ENCODE measurements at regions not wholly inside any gene's neighbourhood (a gene's known extent, or its start where the extent isn't known, plus 50 kb on each side); places are given as distances from the start of the nearest gene placed in this dataset.
"Not testable (repeated sequence)": the region's sequence is repeated elsewhere in the genome, so short reads cannot be mapped to it uniquely, and the experiment has no call there.

DNA sequence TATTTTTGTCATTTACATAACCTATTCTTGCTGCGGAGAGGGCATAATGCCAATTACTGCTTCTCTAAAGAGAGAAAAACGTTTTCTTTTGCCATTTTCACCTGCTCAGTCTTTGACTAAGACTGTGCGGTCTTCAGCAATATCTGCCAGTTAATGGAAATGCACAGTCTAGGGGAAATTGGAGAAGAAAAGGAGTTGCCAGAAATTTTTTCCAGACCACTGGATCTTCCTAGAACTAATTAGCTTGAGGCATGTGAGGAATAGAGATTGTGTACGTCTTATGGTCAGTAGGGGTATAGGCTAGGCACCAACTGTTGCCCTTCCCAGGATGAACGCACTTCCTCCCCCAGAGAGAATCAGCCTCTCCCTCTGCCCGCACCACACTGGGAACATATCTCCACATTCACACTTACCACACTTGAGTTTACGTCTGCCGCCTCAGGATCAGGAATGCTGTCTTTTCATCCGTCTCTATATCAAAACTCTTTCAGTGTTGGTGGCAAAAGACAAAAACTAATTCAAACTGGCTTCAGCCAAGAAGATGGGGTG, 67.9 kb upstream of the E2F3 start:
- POLR2A ChIA-PET = interaction anchor here (0.5 kb wide), 1 partner anchor 29 kb away, joined by 3 read pairs; no protein-coding TSS in a partner anchor
- Mint-ChIP-seq H3K27me3 (peaks cover under 1% of the 10 kb centered on the region), H3K36me3 (ENCODE audit: low read depth) (peaks cover 28% of the 10 kb centered on the region), H3K27ac (no peak overlapping the region), H3K4me1 (peaks cover 39% of the 10 kb centered on the region), H3K4me3 (no peak overlapping the region), H3K9me3 (peaks cover 25% of the 10 kb centered on the region)
- CTCF ChIA-PET = interaction anchor here (1.0 to 4.2 kb wide), 3 partner anchors 13 to 71 kb away, joined by 3 to 21 read pairs (median 4); no protein-coding TSS in a partner anchor
- no peak for DNase-seq

DNA sequence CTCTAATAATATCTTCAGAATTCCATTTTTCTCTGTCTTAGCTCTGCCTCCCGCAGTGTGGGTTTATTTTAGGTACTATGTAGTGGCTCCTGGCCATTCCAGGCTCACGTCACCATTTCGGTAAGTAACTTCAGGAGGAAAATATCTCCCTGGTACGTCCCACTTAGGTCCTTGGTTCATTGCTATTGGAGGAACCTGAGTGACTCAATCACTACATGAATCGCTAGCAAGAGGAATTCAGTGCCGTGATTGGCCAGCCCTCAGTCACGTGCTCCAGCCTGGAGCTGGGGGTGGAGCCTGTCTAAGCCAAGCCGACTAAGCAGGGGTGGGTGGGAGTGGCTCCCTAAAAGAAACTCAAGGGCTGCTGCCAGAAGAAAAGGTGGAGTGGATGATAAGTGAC, 67.3 kb upstream of the E2F3 start:
- DNase-seq = no peak
- H3K4me3 Mint-ChIP-seq = no peak overlapping the region
- peaks cover 29% of the 10 kb centered on the region for H3K9me3 Mint-ChIP-seq
- peaks cover 39% of the 10 kb centered on the region for H3K4me1 Mint-ChIP-seq
- ChIA-PET CTCF (interaction anchor here (0.7 to 4.2 kb wide), 7 partner anchors 8 to 71 kb away, joined by 3 to 21 read pairs (median 3); no protein-coding TSS in a partner anchor), POLR2A (interaction anchor here (0.5 to 2.1 kb wide), 2 partner anchors 14 to 29 kb away, joined by 3 to 7 read pairs; no protein-coding TSS in a partner anchor)
- H3K27me3 Mint-ChIP-seq = no peaks in the 10 kb centered on the region
- H3K27ac Mint-ChIP-seq = no peak overlapping the region
- H3K36me3 Mint-ChIP-seq (ENCODE audit: low read depth) = peaks cover 31% of the 10 kb centered on the region

DNA sequence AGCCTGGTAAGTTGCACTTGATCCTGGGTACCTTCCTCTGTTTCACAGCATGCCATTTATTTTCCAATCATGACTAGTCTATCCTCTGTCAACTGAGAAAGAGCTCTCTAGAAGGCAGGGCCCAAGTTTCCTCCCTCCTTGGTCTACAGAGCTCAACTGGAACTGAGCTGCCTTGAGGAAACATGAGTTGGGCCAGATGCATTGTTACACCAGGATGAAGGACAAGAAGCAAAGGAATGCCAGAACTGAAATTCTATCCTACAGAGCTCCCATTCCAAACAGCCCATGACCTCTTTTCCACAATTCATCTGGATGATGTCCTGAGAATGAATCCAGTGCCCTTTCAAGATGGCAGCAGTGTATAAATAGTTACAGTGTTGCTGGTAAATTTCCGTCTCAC, 66.7 kb upstream of the E2F3 start:
- H3K4me1 Mint-ChIP-seq = peaks cover 42% of the 10 kb centered on the region
- POLR2A ChIA-PET = interaction anchor here (2.1 kb wide), 1 partner anchor 15 kb away, joined by 7 read pairs; no protein-coding TSS in a partner anchor

DNA sequence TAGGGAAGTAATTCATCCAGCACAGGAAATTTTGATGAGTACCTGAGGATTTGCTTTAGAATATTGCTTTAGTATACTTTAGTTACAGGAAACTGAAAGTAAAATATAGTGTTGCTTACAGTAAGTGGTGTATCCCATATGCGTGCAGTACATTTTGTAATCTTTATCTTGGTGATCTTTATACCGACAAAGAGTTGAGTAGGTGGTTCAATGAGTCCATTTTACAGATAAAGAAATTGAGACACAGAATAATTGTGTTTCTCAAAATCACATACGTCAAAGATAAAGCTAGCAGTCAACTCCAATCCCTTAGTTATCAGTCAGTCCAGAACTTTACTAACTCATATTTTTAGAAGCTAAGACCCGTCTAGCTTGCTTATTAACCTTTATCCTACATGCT, 65.8 kb upstream of the E2F3 start:
- POLR2A ChIA-PET = interaction anchor here (0.6 to 2.1 kb wide), 3 partner anchors 16 to 57 kb away, joined by 3 to 7 read pairs (median 3); no protein-coding TSS in a partner anchor
- H3K4me3 Mint-ChIP-seq = peak overlapping the region; percentile 64
- peaks cover 37% of the 10 kb centered on the region for H3K9me3 Mint-ChIP-seq

More for the DNA sequence above, 66.7 kb upstream of the E2F3 start:
- H3K36me3 Mint-ChIP-seq (ENCODE audit: low read depth) = peaks cover 31% of the 10 kb centered on the region
- CTCF ChIA-PET = interaction anchor here (0.7 to 2.2 kb wide), 7 partner anchors 8 to 70 kb away, joined by 3 to 11 read pairs (median 3); no protein-coding TSS in a partner anchor
- no peaks in the 10 kb centered on the region for H3K27me3 Mint-ChIP-seq
- peaks cover 32% of the 10 kb centered on the region for H3K9me3 Mint-ChIP-seq
- peak overlapping the region; percentile 95 for H3K27ac Mint-ChIP-seq
- DNase-seq = no peak
- no peak overlapping the region for H3K4me3 Mint-ChIP-seq

DNA sequence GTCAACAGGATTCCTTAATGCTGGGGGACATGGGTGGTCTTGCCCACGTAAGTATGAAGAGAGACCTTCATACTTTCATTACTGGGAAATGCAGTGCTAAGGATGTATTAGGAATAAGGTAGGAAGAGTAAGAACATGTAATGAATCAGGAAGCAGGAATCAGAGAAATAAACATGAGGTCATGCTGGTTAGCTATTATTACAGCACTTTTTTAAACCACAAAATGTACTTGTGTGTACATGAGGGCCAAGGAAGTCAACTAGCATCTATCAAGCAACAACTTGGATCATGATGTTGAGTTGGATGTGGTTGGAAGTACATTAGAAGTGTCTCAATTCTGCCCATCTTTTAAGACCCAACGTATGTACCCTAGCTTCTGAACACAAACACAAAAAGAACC, 63.5 kb upstream of the E2F3 start:
- no peak for DNase-seq
- Mint-ChIP-seq H3K4me1 (peaks cover 43% of the 10 kb centered on the region), H3K27ac (no peak overlapping the region), H3K27me3 (no peaks in the 10 kb centered on the region), H3K4me3 (no peak overlapping the region), H3K9me3 (peaks cover 37% of the 10 kb centered on the region), H3K36me3 (ENCODE audit: low read depth) (peaks cover 28% of the 10 kb centered on the region)
- ChIA-PET CTCF (interaction anchor here (1.2 to 2.7 kb wide), 3 partner anchors 11 to 27 kb away, joined by 3 to 15 read pairs (median 4); no protein-coding TSS in a partner anchor), POLR2A (interaction anchor here (0.5 to 0.9 kb wide), 2 partner anchors 19 to 33 kb away, joined by 4 to 5 read pairs; no protein-coding TSS in a partner anchor)

More for the DNA sequence above, 65.8 kb upstream of the E2F3 start:
- peak overlapping the region; percentile 95 for H3K27ac Mint-ChIP-seq
- H3K27me3 Mint-ChIP-seq = no peaks in the 10 kb centered on the region
- no peak for DNase-seq
- H3K4me1 Mint-ChIP-seq = peaks cover 43% of the 10 kb centered on the region
- CTCF ChIA-PET = interaction anchor here (0.8 to 2.7 kb wide), 5 partner anchors 9 to 69 kb away, joined by 3 to 15 read pairs (median 6); no protein-coding TSS in a partner anchor
- H3K36me3 Mint-ChIP-seq (ENCODE audit: low read depth) = peaks cover 31% of the 10 kb centered on the region

DNA sequence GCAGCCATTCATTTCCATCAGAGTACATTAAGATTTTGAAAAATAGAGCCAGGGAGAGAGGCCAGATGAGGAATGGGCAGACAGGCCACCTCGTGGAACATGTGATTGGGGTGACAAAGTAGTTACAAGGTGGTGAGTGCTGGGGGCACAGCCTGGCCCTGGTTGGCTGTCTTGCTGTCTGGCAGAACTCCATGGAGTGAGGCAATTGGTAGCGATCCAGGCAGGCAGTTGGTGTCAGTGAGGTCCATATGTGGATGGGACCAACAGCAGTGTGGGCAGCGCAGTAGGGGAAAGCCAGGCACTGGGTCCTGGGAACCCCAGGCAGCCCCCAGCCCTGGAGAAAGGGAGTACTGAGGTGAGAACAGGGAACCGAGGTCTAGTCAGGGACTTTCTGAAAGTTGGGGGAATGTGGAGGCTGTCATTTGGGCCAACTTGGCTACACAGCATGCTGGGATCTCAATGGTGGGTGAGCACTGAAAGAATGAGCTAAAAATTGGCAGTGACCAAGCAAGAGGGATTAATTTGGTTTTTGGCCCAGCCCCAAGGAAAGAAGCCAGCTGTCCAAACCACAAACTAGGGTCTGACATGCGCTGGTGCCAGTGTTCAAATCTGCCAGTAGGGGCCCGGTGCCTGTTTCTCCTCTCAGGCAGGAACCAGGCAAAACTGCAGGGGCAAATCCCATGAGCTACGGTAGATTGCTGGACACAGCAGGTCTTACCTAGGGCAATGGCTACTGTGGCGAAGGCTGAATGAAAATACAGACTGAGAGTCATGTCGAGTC, 61.4 kb upstream of the E2F3 start:
- POLR2A ChIA-PET = interaction anchor here (0.6 kb wide), 1 partner anchor 21 kb away, joined by 3 read pairs; no protein-coding TSS in a partner anchor
- peaks cover 27% of the 10 kb centered on the region for H3K9me3 Mint-ChIP-seq

DNA sequence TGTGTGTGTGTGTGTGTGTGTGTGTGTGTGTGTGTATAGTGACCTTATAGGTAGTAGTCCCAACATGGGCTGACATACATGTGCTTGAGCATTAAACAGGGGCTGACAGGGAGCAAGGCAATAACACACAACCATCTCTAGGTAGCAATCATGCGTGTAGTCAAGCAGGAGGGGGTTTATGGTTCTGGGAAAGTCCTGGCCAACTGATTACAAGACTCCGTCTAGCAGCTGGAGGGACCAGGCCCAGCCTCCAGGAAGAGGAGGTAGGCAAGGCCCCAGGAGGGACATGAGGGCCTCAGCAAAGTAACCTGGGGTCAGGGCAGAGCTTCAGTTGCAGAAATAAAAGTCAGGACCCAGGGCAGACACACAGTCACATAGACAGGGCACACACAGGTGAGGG, 60.6 kb upstream of the E2F3 start:
- H3K4me3 Mint-ChIP-seq = no peak overlapping the region
- H3K36me3 Mint-ChIP-seq (ENCODE audit: low read depth) = peaks cover 17% of the 10 kb centered on the region
- ChIA-PET CTCF (interaction anchor here (1.5 to 1.8 kb wide), 2 partner anchors 10 to 22 kb away, joined by 7 read pairs; no protein-coding TSS in a partner anchor), POLR2A (no interaction called here)
- no peak for DNase-seq
- peaks cover 47% of the 10 kb centered on the region for H3K4me1 Mint-ChIP-seq
- H3K27ac Mint-ChIP-seq = no peak overlapping the region
- H3K27me3 Mint-ChIP-seq = no peaks in the 10 kb centered on the region
- H3K9me3 Mint-ChIP-seq = peaks cover 24% of the 10 kb centered on the region

More for the DNA sequence above, 61.4 kb upstream of the E2F3 start:
- Mint-ChIP-seq H3K27ac (peak overlapping the region; percentile 10), H3K27me3 (no peaks in the 10 kb centered on the region), H3K36me3 (ENCODE audit: low read depth) (peaks cover 16% of the 10 kb centered on the region), H3K4me3 (no peak overlapping the region), H3K4me1 (peaks cover 52% of the 10 kb centered on the region)
- CTCF ChIA-PET = interaction anchor here (1.8 kb wide), 1 partner anchor 21 kb away, joined by 7 read pairs; no protein-coding TSS in a partner anchor
- no peak for DNase-seq

DNA sequence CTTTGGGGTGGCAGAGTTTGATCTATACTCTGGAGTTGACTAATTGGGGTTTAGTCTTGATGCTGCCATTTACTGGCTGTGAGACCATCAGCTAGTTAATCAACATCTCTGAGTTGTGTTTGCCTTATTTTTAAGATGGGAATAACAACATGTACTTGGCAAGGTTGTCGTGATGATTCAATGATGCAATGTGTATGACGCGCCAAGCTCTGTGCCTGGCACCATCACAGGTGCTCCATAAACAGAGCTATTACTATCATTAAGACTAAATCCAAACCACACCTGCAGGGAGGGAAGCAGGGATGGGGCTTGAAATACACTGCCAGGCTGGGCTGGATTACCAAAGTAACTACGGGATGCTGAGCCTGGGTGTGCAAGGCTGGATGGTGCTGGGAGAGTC, 60.1 kb upstream of the E2F3 start:
- Mint-ChIP-seq H3K36me3 (ENCODE audit: low read depth) (peaks cover 18% of the 10 kb centered on the region), H3K27ac (no peak overlapping the region), H3K9me3 (peaks cover 24% of the 10 kb centered on the region), H3K4me3 (no peak overlapping the region), H3K27me3 (no peaks in the 10 kb centered on the region), H3K4me1 (peaks cover 47% of the 10 kb centered on the region)
- ChIA-PET CTCF (interaction anchor here (1.5 to 1.8 kb wide), 2 partner anchors 9 to 22 kb away, joined by 7 read pairs; no protein-coding TSS in a partner anchor), POLR2A (no interaction called here)
- no peak for DNase-seq

DNA sequence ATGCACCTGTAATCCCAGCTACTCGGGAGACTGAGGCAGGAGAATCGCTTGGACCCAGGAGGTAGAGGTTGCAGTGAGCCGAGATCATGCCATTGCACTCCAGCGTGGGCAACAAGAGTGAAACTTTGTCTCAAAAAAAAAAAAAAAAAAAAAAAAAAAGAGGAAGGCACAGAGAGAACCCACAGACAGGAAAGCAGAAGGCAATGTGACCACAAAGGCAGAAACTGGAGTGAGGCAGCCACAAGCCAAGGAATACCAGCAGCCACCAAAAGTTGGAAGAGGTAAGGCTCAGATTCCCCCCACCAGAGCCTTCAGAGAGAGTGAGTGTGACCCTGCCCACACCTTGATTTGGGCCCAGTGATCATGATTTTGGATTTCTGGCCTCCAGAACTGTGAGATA, 54.7 kb upstream of the E2F3 start:
- H3K4me1 Mint-ChIP-seq = peaks cover 45% of the 10 kb centered on the region
- H3K36me3 Mint-ChIP-seq (ENCODE audit: low read depth); CTCF ChIA-PET: not testable (repeated sequence)

DNA sequence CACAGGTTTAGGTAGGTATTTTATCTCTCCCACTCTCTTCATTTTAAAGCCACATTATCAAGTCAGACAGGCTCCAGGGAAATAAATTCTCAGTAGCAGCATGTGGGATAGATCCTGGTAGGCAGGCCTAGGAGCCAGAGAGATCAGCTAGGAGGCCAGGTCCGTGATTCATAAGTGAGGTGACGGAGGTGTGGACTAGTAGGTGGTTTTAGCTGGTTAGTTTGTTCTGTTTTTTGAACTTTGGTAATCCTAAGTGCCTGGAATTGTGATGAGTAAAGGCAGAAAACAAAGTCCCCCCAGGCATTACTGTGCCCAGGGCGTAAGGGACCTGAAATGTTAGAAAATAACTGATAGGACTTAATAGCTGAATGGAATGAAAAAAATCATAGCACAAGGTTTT, 53.6 kb upstream of the E2F3 start:
- ChIA-PET POLR2A (no interaction called here), CTCF (interaction anchor here (1.3 to 3.2 kb wide), 3 partner anchors 9 to 20 kb away, joined by 4 to 15 read pairs (median 4); no protein-coding TSS in a partner anchor)
- Mint-ChIP-seq H3K36me3 (ENCODE audit: low read depth) (peaks cover 17% of the 10 kb centered on the region), H3K9me3 (peaks cover 12% of the 10 kb centered on the region), H3K4me1 (peaks cover 38% of the 10 kb centered on the region), H3K4me3 (no peak overlapping the region), H3K27me3 (no peaks in the 10 kb centered on the region), H3K27ac (no peak overlapping the region)
- no peak for DNase-seq

More for the DNA sequence above, 54.7 kb upstream of the E2F3 start:
- POLR2A ChIA-PET, H3K27me3 Mint-ChIP-seq, H3K4me3 Mint-ChIP-seq, DNase-seq, H3K9me3 Mint-ChIP-seq, H3K27ac Mint-ChIP-seq: not testable (repeated sequence)

DNA sequence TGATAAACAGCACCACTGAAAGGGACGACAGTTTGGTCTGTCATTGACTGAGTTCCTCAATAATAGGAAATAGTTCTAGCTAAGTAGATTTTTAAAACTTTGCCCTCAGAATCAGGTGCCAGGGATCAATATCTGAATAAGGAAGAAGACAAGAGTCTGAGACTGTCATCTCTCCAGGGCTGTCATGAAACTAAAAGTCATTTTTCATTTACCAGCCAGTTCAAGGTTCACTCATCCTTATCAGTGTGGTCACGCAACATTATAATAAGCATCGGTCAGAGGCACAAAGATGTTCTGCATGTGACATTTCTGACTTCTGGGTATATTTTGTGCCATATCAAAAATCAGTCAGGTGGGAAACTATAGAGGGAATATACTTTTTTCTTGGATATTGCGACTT, 52.5 kb upstream of the E2F3 start:
- peaks cover 19% of the 10 kb centered on the region for H3K36me3 Mint-ChIP-seq (ENCODE audit: low read depth)
- ChIA-PET CTCF (interaction anchor here (1.1 to 3.2 kb wide), 6 partner anchors 8 to 48 kb away, joined by 3 to 15 read pairs (median 4); no protein-coding TSS in a partner anchor), POLR2A (no interaction called here)
- H3K27me3 Mint-ChIP-seq = no peaks in the 10 kb centered on the region
- no peak overlapping the region for H3K4me3 Mint-ChIP-seq
- DNase-seq = no peak
- no peak overlapping the region for H3K27ac Mint-ChIP-seq
- peaks cover 19% of the 10 kb centered on the region for H3K9me3 Mint-ChIP-seq
- H3K4me1 Mint-ChIP-seq = peaks cover 35% of the 10 kb centered on the region

DNA sequence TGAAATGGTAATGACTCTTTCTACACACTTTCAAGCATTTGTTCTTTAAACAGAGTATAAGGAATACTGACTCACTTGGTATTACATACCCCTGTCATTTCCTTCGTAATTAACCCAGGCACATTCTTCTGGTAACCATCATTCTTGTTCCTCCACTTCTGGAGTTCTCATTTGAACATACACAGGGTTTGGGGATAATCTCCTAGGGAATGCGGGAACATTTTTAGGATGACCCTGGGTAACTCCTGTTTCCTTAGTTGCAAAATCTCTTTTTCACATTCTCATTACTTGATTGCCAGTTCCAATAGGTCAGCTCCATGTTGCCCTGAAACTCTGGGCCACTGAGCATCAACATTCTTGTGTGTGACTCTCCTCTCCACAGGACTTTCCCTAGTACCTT, 51.5 kb upstream of the E2F3 start:
- H3K4me3 Mint-ChIP-seq = no peak overlapping the region
- peaks cover 19% of the 10 kb centered on the region for H3K36me3 Mint-ChIP-seq (ENCODE audit: low read depth)
- ChIA-PET CTCF (interaction anchor here (1.2 to 3.2 kb wide), 4 partner anchors 8 to 28 kb away, joined by 3 to 15 read pairs (median 7); no protein-coding TSS in a partner anchor), POLR2A (no interaction called here)
- H3K9me3 Mint-ChIP-seq = peaks cover 16% of the 10 kb centered on the region
- peaks cover 25% of the 10 kb centered on the region for H3K4me1 Mint-ChIP-seq
- H3K27me3 Mint-ChIP-seq = no peaks in the 10 kb centered on the region
- H3K27ac Mint-ChIP-seq = no peak overlapping the region
- DNase-seq = no peak
